Naive thymus-derived CD4-positive, alpha-beta T cell (primary cell): ENCODE measurements at regions not wholly inside any gene's neighbourhood (a gene's known extent, or its start where the extent isn't known, plus 50 kb on each side); places are given as distances from the start of the nearest gene placed in this dataset.
"Not testable (repeated sequence)": the region's sequence is repeated elsewhere in the genome, so short reads cannot be mapped to it uniquely, and the experiment has no call there.

Experiments
- ATAC-seq: fragments of 150-1000 bp; cut with Tn5 transposase; 2 replicates; pipeline ENCODE4 v1.10.0; 2021; ENCODE audit warnings: mild to moderate bottlenecking, moderate library complexity
- CTCF ChIA-PET: fragments of 350-600 bp; sonication (Branson Sonifier 250); formaldehyde crosslinking; loops from one replicate; lab custom pipeline; 2021; ENCODE audit warnings: antibody characterized with exemption; lab: Charles Lee
- POLR2A ChIA-PET: fragments of 350-600 bp; sonication (Branson Sonifier 250); formaldehyde crosslinking; loops from one replicate; lab custom pipeline; 2021; ENCODE audit warnings: antibody characterized with exemption, inconsistent platforms; lab: Charles Lee
- DNase-seq, 9 donors: peaks; one replicate each; pipeline versions ENCODE4 v3.0.0 to v3.0.0-alpha.2; 2020 to 2022; ENCODE audit warnings: mixed read lengths in 1 of 9
- H3K27ac ChIP-seq: one replicate; pipeline ENCODE4 v1.7.0; 2013; ENCODE audit warnings: mild to moderate bottlenecking, low read depth, low read length, moderate library complexity
- H3K27me3 ChIP-seq, 2 donors: one replicate each; pipeline ENCODE4 v1.7.0; 2013; ENCODE audit warnings: low read length in 2 of 2, mild to moderate bottlenecking in 2 of 2, moderate library complexity in 2 of 2; ENCODE audit not compliant: control insufficient read depth in 2 of 2, insufficient read depth in 2 of 2
- H3K36me3 ChIP-seq, 3 experiments: 1 replicate in 2 of 3; 2 replicates in 1 of 3; pipeline ENCODE4 v1.7.0; 2013; ENCODE audit warnings: low read length in 3 of 3, mild to moderate bottlenecking in 3 of 3, moderate library complexity in 1 of 3; ENCODE audit not compliant: insufficient read depth in 3 of 3, control insufficient read depth in 2 of 3
- H3K4me1 ChIP-seq, 2 donors: one replicate each; pipeline ENCODE4 v1.7.0; 2013; ENCODE audit warnings: low read length in 2 of 2, mild to moderate bottlenecking in 2 of 2, moderate library complexity in 1 of 2; ENCODE audit not compliant: control insufficient read depth in 2 of 2, insufficient read depth in 2 of 2
- H3K4me3 ChIP-seq: 2 replicates; pipeline ENCODE4 v1.7.0; 2013; ENCODE audit warnings: mild to moderate bottlenecking, low read length
- H3K9me3 ChIP-seq, 3 experiments: 1 replicate in 2 of 3; 2 replicates in 1 of 3; pipeline ENCODE4 v1.7.0; 2013; ENCODE audit warnings: low read length in 3 of 3; ENCODE audit not compliant: control insufficient read depth in 2 of 3
- H3K27ac Mint-ChIP-seq, 9 donors: one replicate each; pipeline ENCODE4 v1.8.0; 2020 to 2022; ENCODE audit warnings: mixed read lengths in 9 of 9, mild to moderate bottlenecking in 8 of 9, moderate library complexity in 5 of 9, inconsistent platforms in 2 of 9
- H3K27me3 Mint-ChIP-seq, 5 donors: one replicate each; pipeline ENCODE4 v1.8.0; 2021 to 2022; ENCODE audit warnings: mixed read lengths in 5 of 5, mild to moderate bottlenecking in 1 of 5
- H3K36me3 Mint-ChIP-seq, 5 donors: one replicate each; pipeline ENCODE4 v1.8.0; 2020 to 2022; ENCODE audit warnings: mixed read lengths in 5 of 5, mild to moderate bottlenecking in 3 of 5, inconsistent platforms in 1 of 5
- H3K4me1 Mint-ChIP-seq, 7 donors: one replicate each; pipeline ENCODE4 v1.8.0; 2020 to 2022; ENCODE audit warnings: mixed read lengths in 7 of 7, mild to moderate bottlenecking in 3 of 7, inconsistent platforms in 1 of 7
- H3K4me3 Mint-ChIP-seq, 10 donors: one replicate each; pipeline ENCODE4 v1.8.0; 2020 to 2022; ENCODE audit warnings: mild to moderate bottlenecking in 10 of 10, mixed read lengths in 10 of 10, moderate library complexity in 6 of 10, inconsistent platforms in 2 of 10
- H3K9me3 Mint-ChIP-seq, 11 donors: one replicate each; pipeline ENCODE4 v1.8.0; 2020 to 2022; ENCODE audit warnings: mixed read lengths in 11 of 11, mild to moderate bottlenecking in 4 of 11, inconsistent platforms in 1 of 11, moderate library complexity in 1 of 11
- intact Hi-C, 2 donors: fragments of 100-400 bp; cut with micrococcal nuclease; formaldehyde crosslinking; loops; one replicate each; pipeline ENCODE4 v1.15.1; 2023

DNA sequence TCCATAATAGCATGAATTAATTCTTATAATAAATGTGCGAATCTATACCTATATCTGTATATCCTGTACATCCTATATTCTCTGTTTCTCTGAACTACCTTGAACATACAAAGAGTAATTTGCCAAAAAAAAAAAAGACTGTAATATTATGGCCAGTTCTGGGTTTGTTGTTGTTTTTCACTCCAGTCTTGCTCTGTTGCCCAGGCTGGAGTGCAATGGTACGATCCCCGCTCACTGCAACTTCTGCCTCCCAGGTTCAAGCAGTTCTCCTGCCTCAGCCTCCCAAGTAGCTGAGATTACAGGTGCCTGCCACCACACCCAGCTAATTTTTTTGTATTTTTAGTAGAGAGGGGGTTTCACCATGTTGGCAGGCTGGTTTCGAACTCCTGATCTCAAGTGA is 876.9 kb upstream of the POT1 start:
- H3K4me1 ChIP-seq, CTCF ChIA-PET, H3K27ac Mint-ChIP-seq, H3K27ac ChIP-seq, POLR2A ChIA-PET, H3K36me3 ChIP-seq, H3K4me3 ChIP-seq, DNase-seq, H3K9me3 ChIP-seq, H3K4me1 Mint-ChIP-seq, intact Hi-C loops, H3K36me3 Mint-ChIP-seq, H3K27me3 Mint-ChIP-seq, ATAC-seq, H3K27me3 ChIP-seq, H3K4me3 Mint-ChIP-seq: not testable (repeated sequence)
- peaks cover 0 to 12% (median 4%) of the 10 kb centered on the region in 11 donors for H3K9me3 Mint-ChIP-seq

DNA sequence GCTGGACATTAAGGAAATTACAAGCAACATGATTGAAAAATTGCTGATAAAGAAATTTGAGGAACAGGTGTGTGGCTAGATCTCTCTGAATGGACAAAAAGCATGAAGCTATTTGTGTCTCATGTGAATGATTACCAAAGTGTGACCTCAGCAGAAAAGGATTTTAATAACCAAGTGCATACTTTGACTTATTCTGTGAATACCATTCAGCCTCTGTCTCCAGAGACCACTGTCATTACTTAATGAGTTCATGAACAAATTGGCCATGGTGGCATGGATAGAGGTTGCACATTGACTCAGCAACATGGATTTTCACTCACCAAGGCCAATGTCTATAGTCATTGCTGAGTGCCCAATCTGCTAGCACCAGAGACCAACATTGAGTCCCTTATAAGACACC is 874.6 kb upstream of the POT1 start:
- peaks cover 0 to 21% (median 4%) of the 10 kb centered on the region in 11 donors for H3K9me3 Mint-ChIP-seq
- Histone ChIP-seq H3K4me3 (no peak overlapping the region), H3K27me3 (no peaks in the 10 kb centered on the region), H3K9me3 (no peaks in the 10 kb centered on the region), H3K36me3 (no peaks in the 10 kb centered on the region), H3K4me1 (no peaks in the 10 kb centered on the region), H3K27ac (no peak overlapping the region)
- ChIA-PET CTCF (no interaction called here), POLR2A (no interaction called here)
- no peaks in the 10 kb centered on the region for H3K36me3 Mint-ChIP-seq
- intact Hi-C loops = no loop called here
- no peaks in the 10 kb centered on the region for H3K27me3 Mint-ChIP-seq
- no peak for ATAC-seq
- no peak for DNase-seq
- H3K4me1 Mint-ChIP-seq = no peaks in the 10 kb centered on the region
- no peak overlapping the region for H3K4me3 Mint-ChIP-seq
- no peak overlapping the region for H3K27ac Mint-ChIP-seq

DNA sequence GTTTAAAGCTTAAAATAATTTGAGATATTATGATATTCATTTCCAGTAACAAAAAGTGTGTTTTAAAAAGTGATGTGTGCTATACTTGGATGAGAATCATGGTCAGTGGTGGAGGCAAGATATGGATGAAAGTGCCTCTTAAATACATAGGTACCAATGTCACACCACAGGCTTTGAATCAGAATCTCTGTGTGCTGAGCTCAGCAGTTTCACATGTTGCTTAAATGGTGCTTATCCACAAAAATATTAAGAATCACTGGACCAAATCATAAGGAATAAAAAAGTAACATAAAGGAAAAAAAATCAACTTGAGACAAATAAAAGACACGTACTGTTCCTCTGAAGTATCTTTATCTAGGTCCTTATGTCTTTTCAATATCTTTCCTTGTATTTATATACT is 850.5 kb upstream of the POT1 start:
- Histone ChIP-seq H3K36me3 (no peaks in the 10 kb centered on the region), H3K27me3 (no peaks in the 10 kb centered on the region), H3K9me3 (no peaks in the 10 kb centered on the region), H3K27ac (no peak overlapping the region), H3K4me1 (no peaks in the 10 kb centered on the region), H3K4me3 (no peak overlapping the region)
- DNase-seq (no peak), ATAC-seq (no peak)
- H3K36me3 Mint-ChIP-seq = no peaks in the 10 kb centered on the region
- H3K4me3 Mint-ChIP-seq = no peak overlapping the region
- POLR2A ChIA-PET = interaction anchor here (0.6 kb wide), 1 partner anchor 1145 kb away, joined by 3 read pairs; no protein-coding TSS in a partner anchor
- H3K27me3 Mint-ChIP-seq = no peaks in the 10 kb centered on the region
- intact Hi-C loops = no loop called here
- H3K9me3 Mint-ChIP-seq = peaks cover 0 to 19% (median 3%) of the 10 kb centered on the region in 11 donors
- no peaks in the 10 kb centered on the region for H3K4me1 Mint-ChIP-seq
- H3K27ac Mint-ChIP-seq = no peak overlapping the region
- CTCF ChIA-PET = no interaction called here

DNA sequence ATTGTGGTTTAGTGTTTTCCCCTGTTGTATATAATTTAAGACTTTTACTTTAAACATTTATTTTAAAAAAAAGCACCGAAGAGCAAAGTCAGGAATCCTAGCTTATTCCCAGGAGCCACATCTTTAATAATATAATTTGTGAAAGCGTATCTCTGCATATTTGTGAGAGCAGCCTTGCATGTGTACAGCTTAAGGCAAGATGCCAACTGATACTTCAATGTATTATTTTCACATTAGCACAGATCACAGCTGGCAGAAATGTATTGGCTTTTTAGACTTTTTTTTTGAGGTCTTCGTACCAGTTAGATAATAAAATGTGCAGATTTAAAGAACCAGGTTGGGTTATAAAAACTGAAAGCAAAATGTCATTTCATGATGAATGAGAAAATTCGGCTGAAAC is 845.7 kb upstream of the POT1 start:
- Mint-ChIP-seq H3K4me1 (no peaks in the 10 kb centered on the region), H3K4me3 (no peak overlapping the region), H3K9me3 (peaks cover 0 to 7% (median 4%) of the 10 kb centered on the region in 11 donors), H3K27me3 (no peaks in the 10 kb centered on the region), H3K36me3 (no peaks in the 10 kb centered on the region), H3K27ac (no peak overlapping the region)
- Histone ChIP-seq H3K4me3 (no peak overlapping the region), H3K4me1 (no peaks in the 10 kb centered on the region), H3K27ac (no peak overlapping the region), H3K36me3 (no peaks in the 10 kb centered on the region), H3K9me3 (no peaks in the 10 kb centered on the region), H3K27me3 (no peaks in the 10 kb centered on the region)
- ChIA-PET CTCF (no interaction called here), POLR2A (no interaction called here)
- no peak for ATAC-seq
- DNase-seq = no peak
- intact Hi-C loops = no loop called here

DNA sequence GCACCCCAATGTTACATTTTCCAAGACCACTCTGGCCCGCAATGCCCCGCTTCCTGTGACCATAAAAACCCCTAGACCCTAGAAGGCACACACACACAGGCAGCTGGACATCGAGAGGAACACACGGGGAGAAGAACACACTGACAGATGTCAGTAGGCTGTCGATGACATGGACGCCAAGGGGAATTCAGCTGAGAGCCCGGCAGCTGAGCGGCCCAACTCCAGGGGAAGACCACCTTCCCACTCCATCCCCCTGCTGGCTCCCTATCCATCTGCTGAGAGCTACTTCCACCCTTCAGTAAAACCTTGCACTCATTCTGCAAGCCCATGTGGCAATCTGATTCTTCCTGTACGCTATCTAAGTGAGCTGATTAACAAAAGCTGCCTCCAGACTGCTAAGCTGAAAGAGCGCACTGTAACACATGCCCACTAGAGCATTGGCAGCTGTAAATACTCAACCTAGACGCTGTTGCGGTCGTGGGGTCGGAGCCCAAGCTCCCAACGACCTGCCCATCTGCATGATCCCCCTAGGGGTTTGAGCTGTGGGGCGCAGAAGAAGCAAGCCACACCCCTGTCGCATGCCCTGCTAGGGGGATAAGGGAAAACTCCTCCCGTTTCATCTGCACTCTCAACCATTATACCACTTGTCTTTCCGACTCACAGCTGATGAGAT is 843.6 kb upstream of the POT1 start:
- intact Hi-C loops = no loop called here
- Mint-ChIP-seq H3K4me3 (no peak overlapping the region), H3K4me1 (no peaks in the 10 kb centered on the region), H3K36me3 (no peaks in the 10 kb centered on the region), H3K9me3 (peaks cover 0 to 8% (median 1%) of the 10 kb centered on the region in 11 donors), H3K27me3 (no peaks in the 10 kb centered on the region), H3K27ac (no peak overlapping the region)
- H3K27me3 ChIP-seq = no peaks in the 10 kb centered on the region
- no peaks in the 10 kb centered on the region for H3K9me3 ChIP-seq
- ATAC-seq = no peak
- no peak overlapping the region for H3K27ac ChIP-seq
- DNase-seq = no peak
- ChIA-PET CTCF (no interaction called here), POLR2A (no interaction called here)
- no peak overlapping the region for H3K4me3 ChIP-seq
- H3K36me3 ChIP-seq = no peaks in the 10 kb centered on the region
- no peaks in the 10 kb centered on the region for H3K4me1 ChIP-seq

DNA sequence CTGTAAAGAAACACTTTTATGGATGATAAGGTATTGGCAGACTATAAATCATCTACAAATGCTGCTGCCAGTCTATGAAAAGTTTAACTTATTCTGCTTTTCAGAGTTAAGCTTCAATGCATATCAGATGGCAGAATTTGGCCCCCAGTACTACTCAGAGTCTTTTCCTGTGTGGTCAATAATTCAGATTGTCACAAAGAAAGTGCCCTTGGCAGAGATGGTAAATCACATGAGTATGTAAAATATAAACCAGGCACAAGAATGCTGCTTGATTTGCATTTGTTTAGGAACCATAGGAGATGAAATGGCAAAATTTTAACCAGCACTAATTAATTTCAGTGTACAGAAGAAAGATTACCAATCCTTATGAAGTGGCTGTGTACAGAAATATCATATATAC is 818.3 kb upstream of the POT1 start:
- Histone ChIP-seq H3K4me3 (no peak overlapping the region), H3K4me1 (no peaks in the 10 kb centered on the region), H3K27ac (no peak overlapping the region), H3K9me3 (no peaks in the 10 kb centered on the region), H3K36me3 (no peaks in the 10 kb centered on the region), H3K27me3 (no peaks in the 10 kb centered on the region)
- ChIA-PET POLR2A (no interaction called here), CTCF (no interaction called here)
- DNase-seq = no peak
- no peak overlapping the region for H3K27ac Mint-ChIP-seq
- intact Hi-C loops = no loop called here
- peaks cover 0 to 24% (median 6%) of the 10 kb centered on the region in 11 donors for H3K9me3 Mint-ChIP-seq
- ATAC-seq = no peak
- H3K4me1 Mint-ChIP-seq = no peaks in the 10 kb centered on the region
- no peak overlapping the region for H3K4me3 Mint-ChIP-seq
- H3K27me3 Mint-ChIP-seq = no peaks in the 10 kb centered on the region
- no peaks in the 10 kb centered on the region for H3K36me3 Mint-ChIP-seq

DNA sequence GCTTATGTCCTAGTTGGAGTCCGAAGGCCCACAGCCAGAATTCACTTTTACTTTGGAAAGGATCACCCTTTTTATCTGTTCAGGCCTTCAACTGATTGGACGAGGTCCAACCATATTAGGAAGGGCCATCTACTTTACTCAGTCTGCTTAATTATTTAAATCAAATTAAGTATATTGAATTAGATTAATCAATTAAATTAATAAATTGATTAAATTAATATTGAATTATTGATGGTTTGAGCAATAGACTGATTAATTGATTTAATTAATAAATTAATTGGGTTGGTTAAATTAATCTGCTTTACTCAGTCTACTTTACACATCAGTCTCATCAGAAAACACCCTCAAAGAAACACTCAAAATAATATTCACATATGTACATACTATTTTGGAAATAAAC is 816.9 kb upstream of the POT1 start:
- no peak overlapping the region for H3K4me3 Mint-ChIP-seq
- H3K4me1 Mint-ChIP-seq = no peaks in the 10 kb centered on the region
- Histone ChIP-seq H3K27ac (no peak overlapping the region), H3K4me1 (no peaks in the 10 kb centered on the region), H3K4me3 (no peak overlapping the region), H3K36me3 (no peaks in the 10 kb centered on the region), H3K9me3 (no peaks in the 10 kb centered on the region), H3K27me3 (no peaks in the 10 kb centered on the region)
- DNase-seq (no peak), ATAC-seq (no peak)
- CTCF ChIA-PET = no interaction called here
- no peaks in the 10 kb centered on the region for H3K36me3 Mint-ChIP-seq
- H3K9me3 Mint-ChIP-seq = peaks cover 0 to 28% (median 6%) of the 10 kb centered on the region in 11 donors
- intact Hi-C loops = no loop called here
- no peak overlapping the region for H3K27ac Mint-ChIP-seq
- POLR2A ChIA-PET = no interaction called here
- H3K27me3 Mint-ChIP-seq = no peaks in the 10 kb centered on the region
